PC-3 (cell line): ENCODE measurements at regions not wholly inside any gene's neighbourhood (a gene's known extent, or its start where the extent isn't known, plus 50 kb on each side); places are given as distances from the start of the nearest gene placed in this dataset.

Source experiments
- CTCF ChIP-seq: fragments of 300-600 bp; sonication (generic); conservative IDR thresholded peaks from 2 replicates; pipeline ENCODE4 v1.5.1; 2017; ENCODE audit warnings: antibody characterized with exemption, low read depth, mild to moderate bottlenecking, low read length
- EZH2 ChIP-seq: fragments of 300-600 bp; sonication (generic); IDR thresholded peaks from one replicate; pipeline ENCODE4 v1.6.1; 2017; ENCODE audit warnings: antibody characterized with exemption, mild to moderate bottlenecking, low read length; ENCODE audit not compliant: unreplicated experiment
- EZH2phosphoT487 ChIP-seq: fragments of 300-600 bp; sonication (generic); IDR thresholded peaks from 2 replicates; pipeline ENCODE4 v1.6.1; 2018; ENCODE audit warnings: mild to moderate bottlenecking, antibody characterized with exemption, low read length, borderline replicate concordance

GRCh38 chr5:166618526-166618925, 1672.9 kb upstream of the WWC1 start:
- TF ChIP-seq CTCF (no peak), EZH2 (no peak), EZH2phosphoT487 (no peak)
